Activated CD8-positive, alpha-beta T cell treated with anti-CD3 and anti-CD28 coated beads for 36 hours (primary cell): ENCODE measurements at regions not wholly inside any gene's neighbourhood (a gene's known extent, or its start where the extent isn't known, plus 50 kb on each side); places are given as distances from the start of the nearest gene placed in this dataset.

Experiments
- ATAC-seq: fragments of 200-7000 bp; cut with Tn5 transposase; one replicate; pipeline ENCODE4 v1.10.0; 2021; ENCODE audit warnings: mild to moderate bottlenecking, moderate library complexity
- CTCF ChIA-PET: fragments of 350-600 bp; sonication (Branson Sonifier 250); formaldehyde crosslinking; loops from one replicate; lab custom pipeline; 2021; ENCODE audit warnings: antibody characterized with exemption; lab: Charles Lee
- POLR2A ChIA-PET: fragments of 350-600 bp; sonication (Branson Sonifier 250); formaldehyde crosslinking; loops from one replicate; lab custom pipeline; 2021; ENCODE audit warnings: antibody characterized with exemption; lab: Charles Lee
- DNase-seq: peaks from one replicate; pipeline ENCODE4 v3.0.0-alpha.2; 2020
- H3K27ac Mint-ChIP-seq: one replicate; pipeline ENCODE4 v1.8.0; 2021; ENCODE audit warnings: mild to moderate bottlenecking, mixed read lengths
- H3K27me3 Mint-ChIP-seq: one replicate; pipeline ENCODE4 v1.8.0; 2021; ENCODE audit warnings: mixed read lengths
- H3K36me3 Mint-ChIP-seq: one replicate; pipeline ENCODE4 v1.8.0; 2021; ENCODE audit warnings: low read depth, mixed read lengths
- H3K4me1 Mint-ChIP-seq: one replicate; pipeline ENCODE4 v1.8.0; 2021; ENCODE audit warnings: low read depth, mixed read lengths
- H3K4me3 Mint-ChIP-seq: one replicate; pipeline ENCODE4 v1.8.0; 2021; ENCODE audit warnings: mild to moderate bottlenecking, moderate library complexity, mixed read lengths
- H3K9me3 Mint-ChIP-seq: one replicate; pipeline ENCODE4 v1.8.0; 2021; ENCODE audit warnings: mixed read lengths
- CTCF ChIP-seq: fragments of 200-600 bp; IDR thresholded peaks from one replicate; pipeline ENCODE4 v1.8.0; 2022; ENCODE audit warnings: antibody characterized with exemption, mild to moderate bottlenecking
- intact Hi-C: fragments of 100-400 bp; cut with micrococcal nuclease; formaldehyde crosslinking; loops from one replicate; pipeline ENCODE4 v1.10.0; 2022

- Mint-ChIP-seq H3K36me3 (no peaks in the 10 kb centered on the region), H3K4me1 (no peaks in the 10 kb centered on the region), H3K4me3 (no peak overlapping the region), H3K27me3 (no peaks in the 10 kb centered on the region), H3K9me3 (peaks cover 7% of the 10 kb centered on the region), H3K27ac (no peak overlapping the region)
- POLR2A ChIA-PET, result no interaction called here
- CTCF ChIA-PET, result no interaction called here
- intact Hi-C loops, result no loop called here
- ATAC-seq (no peak), DNase-seq (no peak)
- TF ChIP-seq CTCF, result no peak
Measured at GRCh38 chr16:51849715-51850114, 697.2 kb downstream of the TOX3 start.

- no peak overlapping the region for H3K27ac Mint-ChIP-seq
- TF ChIP-seq CTCF, result no peak
- intact Hi-C loops, result no loop called here
- no peaks in the 10 kb centered on the region for H3K27me3 Mint-ChIP-seq
- DNase-seq (no peak), ATAC-seq (no peak)
- ChIA-PET POLR2A (no interaction called here), CTCF (no interaction called here)
- H3K36me3 Mint-ChIP-seq, result no peaks in the 10 kb centered on the region
- no peaks in the 10 kb centered on the region for H3K9me3 Mint-ChIP-seq
- H3K4me1 Mint-ChIP-seq, result no peaks in the 10 kb centered on the region
- no peak overlapping the region for H3K4me3 Mint-ChIP-seq
Measured at GRCh38 chr16:51845586-51846305, 694.7 kb upstream of the SALL1 start.

- TF ChIP-seq CTCF, result no peak
- no peak overlapping the region for H3K27ac Mint-ChIP-seq
- no peaks in the 10 kb centered on the region for H3K4me1 Mint-ChIP-seq
- POLR2A ChIA-PET, result no interaction called here
- no peaks in the 10 kb centered on the region for H3K27me3 Mint-ChIP-seq
- no peak for ATAC-seq
- CTCF ChIA-PET, result no interaction called here
- DNase-seq, result no peak
- intact Hi-C loops, result no loop called here
- H3K9me3 Mint-ChIP-seq, result no peaks in the 10 kb centered on the region
- H3K36me3 Mint-ChIP-seq, result no peaks in the 10 kb centered on the region
- no peak overlapping the region for H3K4me3 Mint-ChIP-seq
Measured at GRCh38 chr16:51839727-51840462, 688.8 kb upstream of the SALL1 start.

GRCh38 chr16:51834794-51835193, 683.7 kb upstream of the SALL1 start:
- ATAC-seq (no peak), DNase-seq (no peak)
- CTCF ChIA-PET, result no interaction called here
- no peak for TF ChIP-seq CTCF
- no peak overlapping the region for H3K4me3 Mint-ChIP-seq
- POLR2A ChIA-PET, result no interaction called here
- H3K9me3 Mint-ChIP-seq, result peaks cover 4% of the 10 kb centered on the region
- intact Hi-C loops, result no loop called here
- no peak overlapping the region for H3K27ac Mint-ChIP-seq
- H3K36me3 Mint-ChIP-seq, result no peaks in the 10 kb centered on the region
- no peaks in the 10 kb centered on the region for H3K4me1 Mint-ChIP-seq
- H3K27me3 Mint-ChIP-seq, result no peaks in the 10 kb centered on the region

- CTCF ChIA-PET, result no interaction called here
- Mint-ChIP-seq H3K9me3 (peaks cover 4% of the 10 kb centered on the region), H3K27me3 (no peaks in the 10 kb centered on the region), H3K27ac (no peak overlapping the region), H3K36me3 (no peaks in the 10 kb centered on the region), H3K4me3 (no peak overlapping the region), H3K4me1 (no peaks in the 10 kb centered on the region)
- intact Hi-C loops, result no loop called here
- no peak for DNase-seq
- POLR2A ChIA-PET, result no interaction called here
- TF ChIP-seq CTCF, result no peak
- ATAC-seq, result no peak
Measured at GRCh38 chr16:51834133-51834532, 683.1 kb upstream of the SALL1 start.
